GM12872 (cell line): ENCODE measurements at regions not wholly inside any gene's neighbourhood (a gene's known extent, or its start where the extent isn't known, plus 50 kb on each side); places are given as distances from the start of the nearest gene placed in this dataset.

Experiments
- CTCF ChIP-seq: IDR thresholded peaks from 3 replicates; pipeline ENCODE4 v1.5.1; 2011; ENCODE audit warnings: low read depth, mild to moderate bottlenecking, low read length, moderate library complexity; ENCODE audit not compliant: insufficient read depth

GRCh38 chr2:34831096-34831495 is 1232.0 kb upstream of the FAM98A start:
- TF ChIP-seq CTCF, result no peak

- TF ChIP-seq CTCF, result no peak
Observed at GRCh38 chr2:34828481-34828880, 1229.4 kb upstream of the FAM98A start.

GRCh38 chr2:34827398-34827797 is 1228.3 kb upstream of the FAM98A start:
- TF ChIP-seq CTCF, result no peak

GRCh38 chr2:34825686-34826085 is 1226.6 kb upstream of the FAM98A start:
- no peak for TF ChIP-seq CTCF

GRCh38 chr2:34822616-34823015 is 1223.5 kb upstream of the FAM98A start:
- no peak for TF ChIP-seq CTCF

GRCh38 chr2:34815052-34815741 is 1216.1 kb upstream of the FAM98A start:
- no peak for TF ChIP-seq CTCF

- TF ChIP-seq CTCF, result no peak
Observed at GRCh38 chr2:34810456-34810855, 1211.4 kb upstream of the FAM98A start.
